22Rv1 (cell line): ENCODE measurements at regions not wholly inside any gene's neighbourhood (a gene's known extent, or its start where the extent isn't known, plus 50 kb on each side); places are given as distances from the start of the nearest gene placed in this dataset.

Source experiments
- ZFX ChIP-seq: fragments of 450-650 bp; IDR thresholded peaks from 2 replicates; pipeline ENCODE4 v1.6.1; 2017; ENCODE audit warnings: antibody characterized with exemption, borderline replicate concordance
- TF ChIP-seq, protein P1 (sequence below): fragments of 450-650 bp; IDR thresholded peaks from 2 replicates; pipeline ENCODE4 v1.5.1; 2017; ENCODE audit warnings: mild to moderate bottlenecking

GRCh38 chr6:12351672-12352071 is 61.5 kb downstream of the EDN1 start:
- TF ChIP-seq, protein P1, sequence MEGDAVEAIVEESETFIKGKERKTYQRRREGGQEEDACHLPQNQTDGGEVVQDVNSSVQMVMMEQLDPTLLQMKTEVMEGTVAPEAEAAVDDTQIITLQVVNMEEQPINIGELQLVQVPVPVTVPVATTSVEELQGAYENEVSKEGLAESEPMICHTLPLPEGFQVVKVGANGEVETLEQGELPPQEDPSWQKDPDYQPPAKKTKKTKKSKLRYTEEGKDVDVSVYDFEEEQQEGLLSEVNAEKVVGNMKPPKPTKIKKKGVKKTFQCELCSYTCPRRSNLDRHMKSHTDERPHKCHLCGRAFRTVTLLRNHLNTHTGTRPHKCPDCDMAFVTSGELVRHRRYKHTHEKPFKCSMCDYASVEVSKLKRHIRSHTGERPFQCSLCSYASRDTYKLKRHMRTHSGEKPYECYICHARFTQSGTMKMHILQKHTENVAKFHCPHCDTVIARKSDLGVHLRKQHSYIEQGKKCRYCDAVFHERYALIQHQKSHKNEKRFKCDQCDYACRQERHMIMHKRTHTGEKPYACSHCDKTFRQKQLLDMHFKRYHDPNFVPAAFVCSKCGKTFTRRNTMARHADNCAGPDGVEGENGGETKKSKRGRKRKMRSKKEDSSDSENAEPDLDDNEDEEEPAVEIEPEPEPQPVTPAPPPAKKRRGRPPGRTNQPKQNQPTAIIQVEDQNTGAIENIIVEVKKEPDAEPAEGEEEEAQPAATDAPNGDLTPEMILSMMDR: no peak
- TF ChIP-seq ZFX: no peak
